ENCODE measurements at regions not wholly inside any gene's neighbourhood (a gene's known extent, or its start where the extent isn't known, plus 50 kb on each side); places are given as distances from the start of the nearest gene placed in this dataset.

- ChIA-PET POLR2A (no interaction called here), CTCF (no interaction called here)
- Mint-ChIP-seq H3K27me3 (no peaks in the 10 kb centered on the region), H3K4me1 (peaks cover 0 to 5% (median 0%) of the 10 kb centered on the region in 7 donors), H3K27ac (no peak overlapping the region), H3K4me3 (no peak overlapping the region), H3K36me3 (peaks cover 0 to 4% (median 0%) of the 10 kb centered on the region in 5 donors), H3K9me3 (no peaks in the 10 kb centered on the region)
- H3K36me3 ChIP-seq (ENCODE audit: control insufficient read depth in 2 of 3, insufficient read depth in 3 of 3, low read length in 3 of 3): no peaks in the 10 kb centered on the region
- no peaks in the 10 kb centered on the region for H3K4me1 ChIP-seq (ENCODE audit: control insufficient read depth in 2 of 2, insufficient read depth in 2 of 2, low read length in 2 of 2)
- H3K27me3 ChIP-seq (ENCODE audit: control insufficient read depth in 2 of 2, insufficient read depth in 2 of 2, low read length in 2 of 2): no peaks in the 10 kb centered on the region
- no peak for DNase-seq
- H3K4me3 ChIP-seq (ENCODE audit: low read length): no peak overlapping the region
- no peaks in the 10 kb centered on the region for H3K9me3 ChIP-seq (ENCODE audit: control insufficient read depth in 2 of 3, low read length in 3 of 3)
- H3K27ac ChIP-seq (ENCODE audit: low read depth, low read length): no peak overlapping the region
- intact Hi-C loops (cut with micrococcal nuclease): no loop called here
- no peak for ATAC-seq
Measured at GRCh38 chr6:14305131-14305530, 187.6 kb downstream of the CD83 start.

- POLR2A ChIA-PET: no interaction called here
Measured at GRCh38 chr6:14305624-14306023, 188.1 kb downstream of the CD83 start.

GRCh38 chr6:14306151-14306906 lies 188.8 kb downstream of the CD83 start:
- Histone ChIP-seq H3K27me3 (ENCODE audit: control insufficient read depth in 2 of 2, insufficient read depth in 2 of 2, low read length in 2 of 2) (no peaks in the 10 kb centered on the region), H3K27ac (ENCODE audit: low read depth, low read length) (no peak overlapping the region), H3K36me3 (ENCODE audit: control insufficient read depth in 2 of 3, insufficient read depth in 3 of 3, low read length in 3 of 3) (no peaks in the 10 kb centered on the region), H3K4me3 (ENCODE audit: low read length) (no peak overlapping the region), H3K9me3 (ENCODE audit: control insufficient read depth in 2 of 3, low read length in 3 of 3) (no peaks in the 10 kb centered on the region), H3K4me1 (ENCODE audit: control insufficient read depth in 2 of 2, insufficient read depth in 2 of 2, low read length in 2 of 2) (no peaks in the 10 kb centered on the region)
- no peak overlapping the region for H3K27ac Mint-ChIP-seq
- peaks cover 0 to 4% (median 0%) of the 10 kb centered on the region in 5 donors for H3K36me3 Mint-ChIP-seq
- no peak overlapping the region for H3K4me3 Mint-ChIP-seq
- DNase-seq (no peak), ATAC-seq (no peak)
- H3K4me1 Mint-ChIP-seq: peaks cover 0 to 5% (median 0%) of the 10 kb centered on the region in 7 donors
- no peaks in the 10 kb centered on the region for H3K27me3 Mint-ChIP-seq
- CTCF ChIA-PET: interaction anchor here (1.0 kb wide), 1 partner anchor 198 kb away, joined by 3 read pairs; no protein-coding TSS in a partner anchor
- intact Hi-C loops (cut with micrococcal nuclease): no loop called here
- peaks cover 0 to 3% (median 0%) of the 10 kb centered on the region in 11 donors for H3K9me3 Mint-ChIP-seq
- POLR2A ChIA-PET: no interaction called here

More at GRCh38 chr6:14305624-14306023, 188.1 kb downstream of the CD83 start:
- Mint-ChIP-seq H3K4me3 (no peak overlapping the region), H3K27ac (no peak overlapping the region), H3K4me1 (peaks cover 0 to 5% (median 0%) of the 10 kb centered on the region in 7 donors), H3K27me3 (no peaks in the 10 kb centered on the region), H3K36me3 (peaks cover 0 to 4% (median 0%) of the 10 kb centered on the region in 5 donors), H3K9me3 (no peaks in the 10 kb centered on the region)
- Histone ChIP-seq H3K4me1 (ENCODE audit: control insufficient read depth in 2 of 2, insufficient read depth in 2 of 2, low read length in 2 of 2) (no peaks in the 10 kb centered on the region), H3K4me3 (ENCODE audit: low read length) (no peak overlapping the region), H3K27ac (ENCODE audit: low read depth, low read length) (no peak overlapping the region), H3K36me3 (ENCODE audit: control insufficient read depth in 2 of 3, insufficient read depth in 3 of 3, low read length in 3 of 3) (no peaks in the 10 kb centered on the region), H3K27me3 (ENCODE audit: control insufficient read depth in 2 of 2, insufficient read depth in 2 of 2, low read length in 2 of 2) (no peaks in the 10 kb centered on the region), H3K9me3 (ENCODE audit: control insufficient read depth in 2 of 3, low read length in 3 of 3) (no peaks in the 10 kb centered on the region)
- CTCF ChIA-PET: no interaction called here
- intact Hi-C loops (cut with micrococcal nuclease): no loop called here
- DNase-seq (no peak), ATAC-seq (no peak)

DNA sequence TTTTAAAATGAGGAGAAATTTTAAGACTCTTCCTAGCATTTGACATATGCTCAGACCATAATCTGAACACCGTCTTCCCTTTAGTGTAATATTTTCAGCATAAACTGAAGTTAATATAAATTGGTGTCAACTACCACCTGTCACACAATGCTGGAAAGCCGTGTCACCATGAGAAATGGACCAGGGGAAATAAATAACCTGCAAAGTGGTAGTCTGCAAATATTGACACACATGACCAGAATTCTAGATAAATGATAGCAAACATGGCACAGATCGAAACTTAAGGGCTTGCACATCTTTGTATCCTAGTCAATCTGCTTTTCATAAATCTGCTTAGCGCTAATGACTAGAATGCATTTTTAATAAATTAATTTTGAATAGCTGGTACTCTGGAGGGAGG lies 191.9 kb downstream of the CD83 start:
- DNase-seq (no peak), ATAC-seq (no peak)
- no peaks in the 10 kb centered on the region for H3K36me3 Mint-ChIP-seq
- H3K27ac Mint-ChIP-seq: no peak overlapping the region
- H3K27me3 ChIP-seq (ENCODE audit: control insufficient read depth in 2 of 2, insufficient read depth in 2 of 2, low read length in 2 of 2): no peaks in the 10 kb centered on the region
- no peak overlapping the region for H3K4me3 Mint-ChIP-seq
- H3K9me3 Mint-ChIP-seq: peaks cover 0 to 6% (median 0%) of the 10 kb centered on the region in 11 donors
- ChIA-PET POLR2A (interaction anchor here (0.6 kb wide), 2 partner anchors 11 to 26 kb away, joined by 3 read pairs; no protein-coding TSS in a partner anchor), CTCF (no interaction called here)
- no peak overlapping the region for H3K27ac ChIP-seq (ENCODE audit: low read depth, low read length)
- no peaks in the 10 kb centered on the region for H3K4me1 ChIP-seq (ENCODE audit: control insufficient read depth in 2 of 2, insufficient read depth in 2 of 2, low read length in 2 of 2)
- peaks cover 0 to 5% (median 0%) of the 10 kb centered on the region in 7 donors for H3K4me1 Mint-ChIP-seq
- H3K9me3 ChIP-seq (ENCODE audit: control insufficient read depth in 2 of 3, low read length in 3 of 3): no peaks in the 10 kb centered on the region
- H3K4me3 ChIP-seq (ENCODE audit: low read length): no peak overlapping the region
- intact Hi-C loops (cut with micrococcal nuclease): no loop called here
- no peaks in the 10 kb centered on the region for H3K36me3 ChIP-seq (ENCODE audit: control insufficient read depth in 2 of 3, insufficient read depth in 3 of 3, low read length in 3 of 3)
- no peaks in the 10 kb centered on the region for H3K27me3 Mint-ChIP-seq

- H3K27ac Mint-ChIP-seq: no peak overlapping the region
- no peaks in the 10 kb centered on the region for H3K36me3 Mint-ChIP-seq
- no peaks in the 10 kb centered on the region for H3K4me1 ChIP-seq (ENCODE audit: control insufficient read depth in 2 of 2, insufficient read depth in 2 of 2, low read length in 2 of 2)
- ChIA-PET POLR2A (interaction anchor here (0.6 kb wide), 1 partner anchor 10 kb away, joined by 3 read pairs; no protein-coding TSS in a partner anchor), CTCF (no interaction called here)
- no peaks in the 10 kb centered on the region for H3K27me3 Mint-ChIP-seq
- H3K4me3 ChIP-seq (ENCODE audit: low read length): no peak overlapping the region
- no peaks in the 10 kb centered on the region for H3K27me3 ChIP-seq (ENCODE audit: control insufficient read depth in 2 of 2, insufficient read depth in 2 of 2, low read length in 2 of 2)
- H3K36me3 ChIP-seq (ENCODE audit: control insufficient read depth in 2 of 3, insufficient read depth in 3 of 3, low read length in 3 of 3): no peaks in the 10 kb centered on the region
- H3K4me3 Mint-ChIP-seq: no peak overlapping the region
- no peak for ATAC-seq
- H3K9me3 Mint-ChIP-seq: peaks cover 0 to 6% (median 0%) of the 10 kb centered on the region in 11 donors
- no peak overlapping the region for H3K27ac ChIP-seq (ENCODE audit: low read depth, low read length)
- H3K9me3 ChIP-seq (ENCODE audit: control insufficient read depth in 2 of 3, low read length in 3 of 3): no peaks in the 10 kb centered on the region
- DNase-seq: no peak
- intact Hi-C loops (cut with micrococcal nuclease): no loop called here
- peaks cover 0 to 7% (median 0%) of the 10 kb centered on the region in 7 donors for H3K4me1 Mint-ChIP-seq
Measured at GRCh38 chr6:14309951-14310445, 192.4 kb downstream of the CD83 start.

GRCh38 chr6:14310960-14311359 lies 193.4 kb downstream of the CD83 start:
- Histone ChIP-seq H3K9me3 (ENCODE audit: control insufficient read depth in 2 of 3, low read length in 3 of 3) (no peaks in the 10 kb centered on the region), H3K27ac (ENCODE audit: low read depth, low read length) (no peak overlapping the region), H3K36me3 (ENCODE audit: control insufficient read depth in 2 of 3, insufficient read depth in 3 of 3, low read length in 3 of 3) (no peaks in the 10 kb centered on the region), H3K4me1 (ENCODE audit: control insufficient read depth in 2 of 2, insufficient read depth in 2 of 2, low read length in 2 of 2) (no peaks in the 10 kb centered on the region), H3K27me3 (ENCODE audit: control insufficient read depth in 2 of 2, insufficient read depth in 2 of 2, low read length in 2 of 2) (no peaks in the 10 kb centered on the region), H3K4me3 (ENCODE audit: low read length) (no peak overlapping the region)
- ChIA-PET POLR2A (interaction anchor here (0.6 kb wide), 1 partner anchor 500 kb away, joined by 4 read pairs; no protein-coding TSS in a partner anchor), CTCF (interaction anchor here (0.6 kb wide), 1 partner anchor 159 kb away, joined by 7 read pairs; no protein-coding TSS in a partner anchor)
- DNase-seq (no peak), ATAC-seq (no peak)
- H3K9me3 Mint-ChIP-seq: peaks cover 0 to 6% (median 0%) of the 10 kb centered on the region in 11 donors
- peaks cover 0 to 7% (median 2%) of the 10 kb centered on the region in 7 donors for H3K4me1 Mint-ChIP-seq
- no peak overlapping the region for H3K4me3 Mint-ChIP-seq
- no peaks in the 10 kb centered on the region for H3K27me3 Mint-ChIP-seq
- no peaks in the 10 kb centered on the region for H3K36me3 Mint-ChIP-seq
- intact Hi-C loops (cut with micrococcal nuclease): no loop called here
- H3K27ac Mint-ChIP-seq: no peak overlapping the region

All from naive thymus-derived CD4-positive, alpha-beta T cell (primary cell).